ENCODE measurements at regions not wholly inside any gene's neighbourhood (a gene's known extent, or its start where the extent isn't known, plus 50 kb on each side); places are given as distances from the start of the nearest gene placed in this dataset.

DNA sequence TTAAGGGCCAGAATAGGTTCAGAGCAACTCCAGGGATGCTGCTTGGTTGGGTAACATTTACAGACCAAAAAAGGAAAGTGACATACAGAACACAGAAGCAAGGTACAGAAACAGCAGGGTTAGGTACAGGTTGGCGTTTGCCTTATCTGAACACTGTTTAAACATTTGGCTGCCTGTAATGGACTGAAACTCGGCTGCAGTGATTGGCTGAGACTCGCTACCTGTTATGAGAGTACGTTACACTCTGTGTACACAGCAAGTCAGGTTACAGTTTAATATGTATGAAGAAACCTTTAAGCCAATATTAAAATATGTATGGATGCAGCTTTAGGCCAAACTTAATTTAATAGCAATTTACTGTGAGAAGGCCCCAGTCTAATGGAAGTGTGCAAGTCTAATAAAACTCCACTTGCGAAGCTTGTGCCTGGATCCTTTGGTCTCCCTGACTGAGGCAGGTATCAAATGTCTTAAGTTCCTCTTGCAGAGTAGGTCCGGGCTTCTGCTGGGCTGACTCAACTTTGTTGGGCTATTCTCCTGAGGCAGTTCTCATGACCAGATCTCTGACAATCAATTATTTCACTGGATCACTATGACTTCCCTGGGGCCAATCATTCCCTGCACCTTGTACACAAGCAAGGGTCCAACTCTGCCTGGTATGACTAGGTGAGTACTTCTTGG is 204.9 kb downstream of the ZNF462 start:
- TF ChIP-seq, protein P1, sequence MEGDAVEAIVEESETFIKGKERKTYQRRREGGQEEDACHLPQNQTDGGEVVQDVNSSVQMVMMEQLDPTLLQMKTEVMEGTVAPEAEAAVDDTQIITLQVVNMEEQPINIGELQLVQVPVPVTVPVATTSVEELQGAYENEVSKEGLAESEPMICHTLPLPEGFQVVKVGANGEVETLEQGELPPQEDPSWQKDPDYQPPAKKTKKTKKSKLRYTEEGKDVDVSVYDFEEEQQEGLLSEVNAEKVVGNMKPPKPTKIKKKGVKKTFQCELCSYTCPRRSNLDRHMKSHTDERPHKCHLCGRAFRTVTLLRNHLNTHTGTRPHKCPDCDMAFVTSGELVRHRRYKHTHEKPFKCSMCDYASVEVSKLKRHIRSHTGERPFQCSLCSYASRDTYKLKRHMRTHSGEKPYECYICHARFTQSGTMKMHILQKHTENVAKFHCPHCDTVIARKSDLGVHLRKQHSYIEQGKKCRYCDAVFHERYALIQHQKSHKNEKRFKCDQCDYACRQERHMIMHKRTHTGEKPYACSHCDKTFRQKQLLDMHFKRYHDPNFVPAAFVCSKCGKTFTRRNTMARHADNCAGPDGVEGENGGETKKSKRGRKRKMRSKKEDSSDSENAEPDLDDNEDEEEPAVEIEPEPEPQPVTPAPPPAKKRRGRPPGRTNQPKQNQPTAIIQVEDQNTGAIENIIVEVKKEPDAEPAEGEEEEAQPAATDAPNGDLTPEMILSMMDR (IDR thresholded peaks at IDR 0.05) = no peak
- TF ChIP-seq POLR2AphosphoS5 (IDR thresholded peaks at IDR 0.05) = no peak
- no peak for TF ChIP-seq POLR2A (IDR thresholded peaks at IDR 0.05)
